SK-N-SH (cell line): ENCODE measurements at regions not wholly inside any gene's neighbourhood (a gene's known extent, or its start where the extent isn't known, plus 50 kb on each side); places are given as distances from the start of the nearest gene placed in this dataset.

Experiments used
- CTCF ChIP-seq: fragments of 200-600 bp; sonication (generic); IDR thresholded peaks from 2 replicates; pipeline ENCODE4 v1.6.1; 2017; ENCODE audit warnings: antibody characterized with exemption, mild to moderate bottlenecking, moderate library complexity
- FOXJ3 ChIP-seq: sonication (generic); formaldehyde crosslinking; IDR thresholded peaks from 2 replicates; pipeline ENCODE4 v1.5.1; 2020; ENCODE audit warnings: mild to moderate bottlenecking, missing genetic modification reagents
- MAX ChIP-seq: IDR thresholded peaks from 2 replicates; pipeline ENCODE4 v1.4.0; 2012; ENCODE audit warnings: low read depth
- MEF2A ChIP-seq: IDR thresholded peaks from 2 replicates; pipeline ENCODE4 v1.4.0; 2012; ENCODE audit warnings: low read depth, borderline replicate concordance
- PBX3 ChIP-seq: IDR thresholded peaks from 2 replicates; pipeline ENCODE4; 2012
- POLR2AphosphoS5 ChIP-seq: IDR thresholded peaks from 2 replicates; pipeline ENCODE4 v1.6.1; 2012; ENCODE audit warnings: low read depth, low read length
- REST ChIP-seq: IDR thresholded peaks from 2 replicates; pipeline ENCODE4 v1.6.1; 2012; ENCODE audit warnings: mild to moderate bottlenecking, low read depth, low read length, moderate library complexity
- SIN3A ChIP-seq: IDR thresholded peaks from 2 replicates; pipeline ENCODE4 v1.6.1; 2012; ENCODE audit warnings: low read depth, mild to moderate bottlenecking, low read length, moderate library complexity, borderline replicate concordance
- SMC3 ChIP-seq: IDR thresholded peaks from 2 replicates; pipeline ENCODE4 v1.6.1; 2012; ENCODE audit warnings: low read depth, low read length, improper control_type of control experiment
- TAF1 ChIP-seq: IDR thresholded peaks from 2 replicates; pipeline ENCODE4 v1.6.1; 2012; ENCODE audit warnings: low read depth, mild to moderate bottlenecking, low read length, moderate library complexity, borderline replicate concordance

- TF ChIP-seq REST, result no peak
- no peak for TF ChIP-seq PBX3
- TF ChIP-seq SMC3, result no peak
- no peak for TF ChIP-seq MAX
- TF ChIP-seq POLR2AphosphoS5, result no peak
- no peak for TF ChIP-seq MEF2A
- TF ChIP-seq CTCF, result no peak
- TF ChIP-seq FOXJ3 (CRISPR knock-in tag), result no peak
- TF ChIP-seq SIN3A, result no peak
- no peak for TF ChIP-seq TAF1
These were observed 464.5 kb upstream of the FAT1 start for GRCh38 chr4:187188118-187188517.
